ENCODE measurements at regions not wholly inside any gene's neighbourhood (a gene's known extent, or its start where the extent isn't known, plus 50 kb on each side); places are given as distances from the start of the nearest gene placed in this dataset.

- no peak overlapping the region for H3K27ac Mint-ChIP-seq
These were observed 394.2 kb downstream of the IRS1 start for GRCh38 chr2:226405465-226405864.

More at GRCh38 chr2:226405465-226405864, 394.2 kb downstream of the IRS1 start:
- no CpG with 5 or more reads among the region's 1 CpG for WGBS (ENCODE audit: extremely low coverage, insufficient read length, low lambda C conversion rate)
- Histone ChIP-seq H2AK5ac (ENCODE audit: insufficient read length, low read length) (no peak overlapping the region), H4K8ac (replicated peaks; ENCODE audit: insufficient read length, low read depth, low read length) (no peak overlapping the region), H4K20me1 (ENCODE audit: control insufficient read depth, insufficient read depth, insufficient read length) (no peaks in the 10 kb centered on the region), H2BK12ac (ENCODE audit: insufficient read length, low read depth, low read length) (no peak overlapping the region), H3K79me1 (ENCODE audit: insufficient read depth, low read depth, low read length, poor library complexity, severe bottlenecking) (no peaks in the 10 kb centered on the region), H3K14ac (ENCODE audit: insufficient read depth, low read length) (no peak overlapping the region), H4K91ac (ENCODE audit: insufficient read length, low read depth, low read length) (no peak overlapping the region), H3K23ac (ENCODE audit: insufficient read length, low read depth, low read length) (no peak overlapping the region), H2BK120ac (ENCODE audit: low read depth, low read length, poor library complexity, severe bottlenecking) (no peak overlapping the region), H3K9ac (ENCODE audit: extremely low read depth, insufficient read length, low read length) (no peak overlapping the region), H3K9me3 (ENCODE audit: control insufficient read depth, low read depth, low read length) (no peaks in the 10 kb centered on the region), H3K4me2 (ENCODE audit: insufficient read depth, insufficient read length, low read length) (no peak overlapping the region), H2BK5ac (ENCODE audit: insufficient read length, low read length) (no peak overlapping the region), H3K23me2 (ENCODE audit: insufficient read length, low read depth, low read length, poor library complexity, severe bottlenecking) (no peaks in the 10 kb centered on the region), H3K18ac (ENCODE audit: insufficient read length, low read depth, low read length) (no peak overlapping the region), H3T11ph (ENCODE audit: low read length) (no peak overlapping the region), H2AFZ (ENCODE audit: low read length) (no peak overlapping the region), H3K27ac (ENCODE audit: insufficient read length, low read depth, low read length) (no peak overlapping the region), H3K4ac (ENCODE audit: low read depth, low read length) (no peak overlapping the region), H3K27me3 (ENCODE audit: insufficient read depth, low read length) (no peaks in the 10 kb centered on the region), H3K4me1 (ENCODE audit: insufficient read depth, low read length) (no peaks in the 10 kb centered on the region), H3K56ac (ENCODE audit: insufficient read length, low read depth, low read length) (no peak overlapping the region), H2BK15ac (ENCODE audit: low read depth, low read length) (no peak overlapping the region), H4K5ac (ENCODE audit: insufficient read length, low read depth, low read length) (no peak overlapping the region), H3K79me2 (ENCODE audit: insufficient read depth, low read length) (no peaks in the 10 kb centered on the region), H2BK20ac (ENCODE audit: low read depth, low read length, poor library complexity, severe bottlenecking) (no peak overlapping the region)
- Mint-ChIP-seq H3K9me3 (no peaks in the 10 kb centered on the region), H3K4me1 (peaks cover 5 to 8% of the 10 kb centered on the region in 2 experiments; a peak in 3 of 4 replicates), H3K4me3 (no peak overlapping the region), H3K36me3 (ENCODE audit: insufficient read depth in 1 of 3, low read depth in 3 of 3) (no peaks in the 10 kb centered on the region), H3K27me3 (ENCODE audit: low read depth) (no peaks in the 10 kb centered on the region)
- TF ChIP-seq CTCF (conservative IDR thresholded peaks at IDR 0.05), result no peak
- DNase-seq, result no peak

Measured in H9 (cell line).